ENCODE measurements at regions not wholly inside any gene's neighbourhood (a gene's known extent, or its start where the extent isn't known, plus 50 kb on each side); places are given as distances from the start of the nearest gene placed in this dataset.

GRCh38 chr10:93175490-93175889 is 101.8 kb downstream of the CYP26A1 start:
- no peak overlapping the region for H3K4me3 ChIP-seq (ENCODE audit: low read length in 3 of 3)
- H3K9ac ChIP-seq (ENCODE audit: low read depth in 1 of 3, low read length in 3 of 3): no peak overlapping the region
- no peaks in the 10 kb centered on the region for H3K4me1 ChIP-seq (ENCODE audit: control insufficient read depth in 3 of 3, insufficient read depth in 3 of 3, low read length in 3 of 3)
- no peaks in the 10 kb centered on the region for H3K36me3 ChIP-seq (ENCODE audit: control insufficient read depth in 3 of 3, insufficient read depth in 3 of 3, low read length in 3 of 3)
- H3K27me3 ChIP-seq (ENCODE audit: control insufficient read depth in 3 of 3, insufficient read depth in 3 of 3, low read length in 3 of 3): peaks cover 0 to 6% (median 0%) of the 10 kb centered on the region in 3 donors
- peaks cover 0 to 2% (median 0%) of the 10 kb centered on the region in 3 donors for H3K9me3 ChIP-seq (ENCODE audit: control insufficient read depth in 3 of 3, low read length in 3 of 3)
- no peak overlapping the region for H3K27ac ChIP-seq (ENCODE audit: low read depth, low read length)

- Histone ChIP-seq H3K27ac (ENCODE audit: low read depth, low read length) (no peak overlapping the region), H3K36me3 (ENCODE audit: control insufficient read depth in 3 of 3, insufficient read depth in 3 of 3, low read length in 3 of 3) (no peaks in the 10 kb centered on the region), H3K9me3 (ENCODE audit: control insufficient read depth in 3 of 3, low read length in 3 of 3) (no peaks in the 10 kb centered on the region), H3K9ac (ENCODE audit: low read depth in 1 of 3, low read length in 3 of 3) (no peak overlapping the region), H3K4me3 (ENCODE audit: low read length in 3 of 3) (no peak overlapping the region), H3K4me1 (ENCODE audit: control insufficient read depth in 3 of 3, insufficient read depth in 3 of 3, low read length in 3 of 3) (no peaks in the 10 kb centered on the region), H3K27me3 (ENCODE audit: control insufficient read depth in 3 of 3, insufficient read depth in 3 of 3, low read length in 3 of 3) (peaks cover 0 to 6% (median 0%) of the 10 kb centered on the region in 3 donors)
Observed at GRCh38 chr10:93177511-93177910, 103.8 kb downstream of the CYP26A1 start.

DNA sequence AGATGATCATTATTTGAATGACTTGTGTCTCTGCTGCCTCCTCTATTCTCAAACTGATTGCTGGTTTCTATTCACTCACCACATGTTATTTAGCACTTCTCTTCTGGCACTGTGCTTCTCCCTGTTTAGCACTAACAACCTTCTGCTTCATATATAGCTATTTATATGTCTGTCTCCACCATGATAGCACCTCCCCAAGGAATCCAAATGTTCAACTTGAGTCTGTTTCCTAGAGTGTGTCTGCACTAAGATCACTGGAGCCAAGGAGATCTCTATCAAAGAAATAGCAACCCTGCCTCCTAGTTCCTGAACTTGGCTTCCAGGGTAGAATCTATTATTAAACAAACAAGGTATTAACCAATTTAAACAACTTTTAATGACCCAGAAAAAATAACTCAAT is 104.5 kb downstream of the CYP26A1 start:
- no peaks in the 10 kb centered on the region for H3K4me1 ChIP-seq (ENCODE audit: control insufficient read depth in 3 of 3, insufficient read depth in 3 of 3, low read length in 3 of 3)
- no peak overlapping the region for H3K9ac ChIP-seq (ENCODE audit: low read depth in 1 of 3, low read length in 3 of 3)
- H3K9me3 ChIP-seq (ENCODE audit: control insufficient read depth in 3 of 3, low read length in 3 of 3): no peaks in the 10 kb centered on the region
- H3K36me3 ChIP-seq (ENCODE audit: control insufficient read depth in 3 of 3, insufficient read depth in 3 of 3, low read length in 3 of 3): no peaks in the 10 kb centered on the region
- no peak overlapping the region for H3K4me3 ChIP-seq (ENCODE audit: low read length in 3 of 3)
- H3K27ac ChIP-seq (ENCODE audit: low read depth, low read length): no peak overlapping the region
- peaks cover 0 to 6% (median 0%) of the 10 kb centered on the region in 3 donors for H3K27me3 ChIP-seq (ENCODE audit: control insufficient read depth in 3 of 3, insufficient read depth in 3 of 3, low read length in 3 of 3)

DNA sequence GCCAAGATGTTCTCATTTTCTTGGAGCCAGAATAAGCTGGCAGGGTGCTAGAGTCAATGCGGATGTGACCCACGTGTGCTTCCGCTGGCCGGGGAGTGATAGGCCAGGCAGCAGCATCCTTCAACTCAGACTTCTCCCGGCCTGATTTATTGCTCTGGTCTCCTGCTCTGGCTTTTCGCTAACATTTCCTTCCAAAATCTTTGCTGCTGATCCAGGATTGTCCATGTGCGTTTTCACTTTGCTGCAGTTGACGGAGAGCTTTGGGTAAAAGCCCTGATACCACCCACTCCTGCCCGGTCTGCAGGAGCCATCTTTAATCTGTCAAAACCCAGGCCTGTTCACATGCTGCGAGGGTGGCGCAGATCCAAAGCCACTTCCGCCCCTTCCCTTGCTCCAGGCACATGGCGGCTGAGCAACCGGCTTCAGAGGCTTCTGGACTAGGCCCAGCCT is 106.8 kb downstream of the CYP26A1 start:
- no peaks in the 10 kb centered on the region for H3K36me3 ChIP-seq (ENCODE audit: control insufficient read depth in 3 of 3, insufficient read depth in 3 of 3, low read length in 3 of 3)
- H3K27ac ChIP-seq (ENCODE audit: low read depth, low read length): no peak overlapping the region
- no peaks in the 10 kb centered on the region for H3K4me1 ChIP-seq (ENCODE audit: control insufficient read depth in 3 of 3, insufficient read depth in 3 of 3, low read length in 3 of 3)
- H3K9me3 ChIP-seq (ENCODE audit: control insufficient read depth in 3 of 3, low read length in 3 of 3): no peaks in the 10 kb centered on the region
- H3K9ac ChIP-seq (ENCODE audit: low read depth in 1 of 3, low read length in 3 of 3): no peak overlapping the region
- H3K27me3 ChIP-seq (ENCODE audit: control insufficient read depth in 3 of 3, insufficient read depth in 3 of 3, low read length in 3 of 3): no peaks in the 10 kb centered on the region
- H3K4me3 ChIP-seq (ENCODE audit: low read length in 3 of 3): no peak overlapping the region

GRCh38 chr10:93181271-93182048 is 107.8 kb downstream of the CYP26A1 start:
- H3K4me3 ChIP-seq (ENCODE audit: low read length in 3 of 3): no peak overlapping the region
- no peak overlapping the region for H3K27ac ChIP-seq (ENCODE audit: low read depth, low read length)
- no peaks in the 10 kb centered on the region for H3K4me1 ChIP-seq (ENCODE audit: control insufficient read depth in 3 of 3, insufficient read depth in 3 of 3, low read length in 3 of 3)
- no peaks in the 10 kb centered on the region for H3K9me3 ChIP-seq (ENCODE audit: control insufficient read depth in 3 of 3, low read length in 3 of 3)
- no peak overlapping the region for H3K9ac ChIP-seq (ENCODE audit: low read depth in 1 of 3, low read length in 3 of 3)
- H3K27me3 ChIP-seq (ENCODE audit: control insufficient read depth in 3 of 3, insufficient read depth in 3 of 3, low read length in 3 of 3): no peaks in the 10 kb centered on the region
- H3K36me3 ChIP-seq (ENCODE audit: control insufficient read depth in 3 of 3, insufficient read depth in 3 of 3, low read length in 3 of 3): no peaks in the 10 kb centered on the region

- Histone ChIP-seq H3K9me3 (ENCODE audit: control insufficient read depth in 3 of 3, low read length in 3 of 3) (no peaks in the 10 kb centered on the region), H3K27ac (ENCODE audit: low read depth, low read length) (no peak overlapping the region), H3K4me3 (ENCODE audit: low read length in 3 of 3) (no peak overlapping the region), H3K9ac (ENCODE audit: low read depth in 1 of 3, low read length in 3 of 3) (no peak overlapping the region), H3K4me1 (ENCODE audit: control insufficient read depth in 3 of 3, insufficient read depth in 3 of 3, low read length in 3 of 3) (no peaks in the 10 kb centered on the region), H3K36me3 (ENCODE audit: control insufficient read depth in 3 of 3, insufficient read depth in 3 of 3, low read length in 3 of 3) (no peaks in the 10 kb centered on the region), H3K27me3 (ENCODE audit: control insufficient read depth in 3 of 3, insufficient read depth in 3 of 3, low read length in 3 of 3) (no peaks in the 10 kb centered on the region)
Observed at GRCh38 chr10:93182049-93182327, 108.3 kb downstream of the CYP26A1 start.

- H3K4me1 ChIP-seq (ENCODE audit: control insufficient read depth in 3 of 3, insufficient read depth in 3 of 3, low read length in 3 of 3): no peaks in the 10 kb centered on the region
- no peak overlapping the region for H3K27ac ChIP-seq (ENCODE audit: low read depth, low read length)
- no peaks in the 10 kb centered on the region for H3K36me3 ChIP-seq (ENCODE audit: control insufficient read depth in 3 of 3, insufficient read depth in 3 of 3, low read length in 3 of 3)
- H3K9me3 ChIP-seq (ENCODE audit: control insufficient read depth in 3 of 3, low read length in 3 of 3): no peaks in the 10 kb centered on the region
- no peak overlapping the region for H3K4me3 ChIP-seq (ENCODE audit: low read length in 3 of 3)
- H3K27me3 ChIP-seq (ENCODE audit: control insufficient read depth in 3 of 3, insufficient read depth in 3 of 3, low read length in 3 of 3): no peaks in the 10 kb centered on the region
- no peak overlapping the region for H3K9ac ChIP-seq (ENCODE audit: low read depth in 1 of 3, low read length in 3 of 3)
Observed at GRCh38 chr10:93182790-93183189, 109.1 kb downstream of the CYP26A1 start.

DNA sequence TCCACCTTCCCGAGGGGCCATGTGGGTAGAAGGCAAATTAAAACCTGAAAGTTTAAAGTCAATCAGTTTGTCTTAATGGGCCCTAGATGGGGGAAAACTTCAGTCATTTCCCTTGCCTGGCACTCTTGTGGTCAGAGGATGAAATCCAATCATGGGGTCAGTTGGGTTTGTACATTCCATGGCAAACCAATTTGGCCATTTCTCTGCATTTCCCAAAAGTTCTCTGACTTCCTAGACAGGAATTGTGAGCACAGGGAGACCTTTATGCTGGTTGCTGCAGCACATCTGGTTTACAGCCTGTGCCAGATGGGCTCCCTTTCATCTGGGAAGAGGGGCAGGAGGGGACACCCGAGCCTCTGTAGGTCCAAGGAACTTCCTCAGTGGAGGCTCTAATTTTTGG is 113.0 kb downstream of the CYP26A1 start:
- H3K27me3 ChIP-seq (ENCODE audit: control insufficient read depth in 3 of 3, insufficient read depth in 3 of 3, low read length in 3 of 3): no peaks in the 10 kb centered on the region
- peaks cover 0 to 2% (median 0%) of the 10 kb centered on the region in 3 donors for H3K4me1 ChIP-seq (ENCODE audit: control insufficient read depth in 3 of 3, insufficient read depth in 3 of 3, low read length in 3 of 3)
- no peaks in the 10 kb centered on the region for H3K9me3 ChIP-seq (ENCODE audit: control insufficient read depth in 3 of 3, low read length in 3 of 3)
- no peak overlapping the region for H3K4me3 ChIP-seq (ENCODE audit: low read length in 3 of 3)
- H3K36me3 ChIP-seq (ENCODE audit: control insufficient read depth in 3 of 3, insufficient read depth in 3 of 3, low read length in 3 of 3): no peaks in the 10 kb centered on the region
- no peak overlapping the region for H3K27ac ChIP-seq (ENCODE audit: low read depth, low read length)
- H3K9ac ChIP-seq (ENCODE audit: low read depth in 1 of 3, low read length in 3 of 3): no peak overlapping the region

GRCh38 chr10:93189944-93190343 is 116.3 kb downstream of the CYP26A1 start:
- Histone ChIP-seq H3K27me3 (ENCODE audit: control insufficient read depth in 3 of 3, insufficient read depth in 3 of 3, low read length in 3 of 3) (no peaks in the 10 kb centered on the region), H3K36me3 (ENCODE audit: control insufficient read depth in 3 of 3, insufficient read depth in 3 of 3, low read length in 3 of 3) (no peaks in the 10 kb centered on the region), H3K9me3 (ENCODE audit: control insufficient read depth in 3 of 3, low read length in 3 of 3) (no peaks in the 10 kb centered on the region), H3K27ac (ENCODE audit: low read depth, low read length) (no peak overlapping the region), H3K4me3 (ENCODE audit: low read length in 3 of 3) (no peak overlapping the region), H3K4me1 (ENCODE audit: control insufficient read depth in 3 of 3, insufficient read depth in 3 of 3, low read length in 3 of 3) (peaks cover 0 to 2% (median 0%) of the 10 kb centered on the region in 3 donors), H3K9ac (ENCODE audit: low read depth in 1 of 3, low read length in 3 of 3) (no peak overlapping the region)

DNA sequence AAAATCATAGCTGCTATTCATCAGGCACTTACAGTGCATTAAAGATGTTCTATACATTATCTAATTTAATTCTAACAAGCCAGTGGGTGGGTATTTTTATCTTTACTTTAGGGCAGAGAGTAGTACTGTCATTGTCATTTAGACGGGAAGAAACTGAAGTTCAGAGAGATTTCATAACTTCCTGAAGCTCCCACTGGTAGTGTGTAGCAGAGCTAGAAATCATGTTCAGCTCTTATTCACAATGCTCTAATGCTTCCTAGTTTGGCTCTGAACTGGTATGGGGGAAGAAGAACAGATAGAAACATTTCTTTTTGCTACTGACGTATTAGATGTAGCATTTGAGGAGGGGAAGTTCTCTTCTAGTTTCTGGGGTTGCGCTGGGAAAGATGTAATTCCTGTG is 116.7 kb downstream of the CYP26A1 start:
- Histone ChIP-seq H3K4me1 (ENCODE audit: control insufficient read depth in 3 of 3, insufficient read depth in 3 of 3, low read length in 3 of 3) (peaks cover 0 to 2% (median 0%) of the 10 kb centered on the region in 3 donors), H3K27ac (ENCODE audit: low read depth, low read length) (no peak overlapping the region), H3K9ac (ENCODE audit: low read depth in 1 of 3, low read length in 3 of 3) (no peak overlapping the region), H3K4me3 (ENCODE audit: low read length in 3 of 3) (no peak overlapping the region), H3K27me3 (ENCODE audit: control insufficient read depth in 3 of 3, insufficient read depth in 3 of 3, low read length in 3 of 3) (no peaks in the 10 kb centered on the region), H3K36me3 (ENCODE audit: control insufficient read depth in 3 of 3, insufficient read depth in 3 of 3, low read length in 3 of 3) (no peaks in the 10 kb centered on the region), H3K9me3 (ENCODE audit: control insufficient read depth in 3 of 3, low read length in 3 of 3) (no peaks in the 10 kb centered on the region)
